Stimulated activated CD4-positive, alpha-beta T cell treated with anti-CD3 and anti-CD28 coated beads, Interleukin-12 subunit alpha, Interleukin-12 subunit beta, amount 100 ng/mL, for 24 hours (primary cell): ENCODE measurements at regions not wholly inside any gene's neighbourhood (a gene's known extent, or its start where the extent isn't known, plus 50 kb on each side); places are given as distances from the start of the nearest gene placed in this dataset.

ENCODE experiments used
- DNase-seq, 2 experiments: peaks; one replicate each; pipeline ENCODE4 v3.0.0-alpha.2; 2020; ENCODE audit warnings: low read depth in 2 of 2

GRCh38 chr2:181188605-181189004 lies 208.2 kb downstream of the UBE2E3 start:
- DNase-seq = no peak

DNA sequence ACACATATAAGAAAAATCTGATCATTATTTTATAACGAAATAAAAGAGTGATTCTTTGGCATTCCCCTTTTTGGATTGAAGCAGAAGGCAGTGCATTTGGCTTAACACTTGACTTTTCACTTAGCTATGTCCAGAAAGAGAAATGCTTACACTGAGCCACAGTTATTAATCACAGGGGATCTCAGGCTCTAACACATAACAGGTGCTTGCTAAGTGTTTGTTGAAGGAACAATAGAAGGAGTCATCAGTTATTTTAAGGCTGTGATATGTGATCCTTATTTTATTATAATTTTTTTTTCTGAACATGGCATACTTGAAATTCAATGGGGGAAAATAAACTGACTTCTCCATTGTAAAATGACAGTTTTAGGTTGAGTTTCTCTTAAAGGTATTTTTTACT lies 209.5 kb downstream of the UBE2E3 start:
- no peak for DNase-seq

GRCh38 chr2:181190711-181191110 lies 210.3 kb downstream of the UBE2E3 start:
- DNase-seq = no peak

- no peak for DNase-seq
These were observed 213.1 kb downstream of the UBE2E3 start for GRCh38 chr2:181193550-181193949.

GRCh38 chr2:181196401-181196800 lies 216.0 kb downstream of the UBE2E3 start:
- no peak for DNase-seq

- no peak for DNase-seq
These were observed 216.8 kb downstream of the UBE2E3 start for GRCh38 chr2:181197140-181197760.

DNA sequence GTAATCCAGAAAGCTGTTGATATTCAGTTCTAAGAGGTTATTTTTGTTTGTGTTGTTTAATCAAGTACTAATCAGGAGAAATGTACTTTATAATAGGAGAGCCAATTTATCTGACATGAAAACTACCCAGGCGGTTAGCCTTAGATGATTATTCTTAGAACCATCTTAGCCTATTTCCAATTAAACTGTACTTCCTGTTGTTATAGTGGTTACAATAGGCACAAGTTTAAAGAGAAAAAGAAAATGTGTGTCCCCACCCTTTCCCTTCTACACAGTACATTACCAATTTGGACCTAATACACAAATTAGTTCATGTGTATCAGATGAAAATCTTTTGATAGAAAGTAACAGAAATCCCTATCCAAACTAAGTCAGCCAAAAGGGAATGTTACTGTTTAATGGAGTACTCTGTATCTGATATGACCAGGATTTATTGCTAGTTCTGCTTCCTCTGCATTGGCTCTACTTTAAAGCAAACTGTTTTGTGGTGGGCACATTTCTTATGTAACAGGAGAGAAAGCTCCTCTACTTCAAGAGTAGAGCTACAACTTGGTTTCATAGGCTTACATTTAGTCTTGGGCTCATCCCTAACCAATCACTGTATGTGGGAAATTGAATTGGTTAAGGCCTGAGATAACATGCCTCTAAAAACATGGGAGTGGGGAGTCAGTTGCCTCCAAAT lies 217.9 kb downstream of the UBE2E3 start:
- no peak for DNase-seq

- no peak for DNase-seq
These were observed 223.0 kb downstream of the UBE2E3 start for GRCh38 chr2:181203412-181203811.

- no peak for DNase-seq
These were observed 223.5 kb downstream of the UBE2E3 start for GRCh38 chr2:181203916-181204315.

- DNase-seq = no peak
These were observed 238.0 kb downstream of the UBE2E3 start for GRCh38 chr2:181218401-181218821.

DNA sequence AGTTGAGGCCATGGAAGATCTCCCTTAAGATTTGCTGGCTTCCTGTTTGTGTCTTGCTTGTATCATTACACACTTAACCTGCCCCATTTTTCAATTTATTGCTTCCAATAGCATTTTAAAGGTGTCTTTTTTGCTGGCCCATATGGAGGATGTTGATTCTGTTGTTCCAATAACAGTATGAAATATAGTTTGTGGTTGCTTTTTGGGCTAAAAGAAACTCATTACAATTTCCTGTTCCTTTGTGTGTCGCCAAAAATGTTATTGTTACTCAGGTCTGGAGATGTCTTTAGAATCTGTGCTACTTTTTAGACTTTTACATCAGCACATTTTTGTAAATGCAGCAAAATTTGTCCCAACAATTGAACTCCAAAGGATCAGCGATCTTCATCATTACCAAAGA lies 234.0 kb upstream of the ITGA4 start:
- no peak for DNase-seq

- no peak for DNase-seq
These were observed 232.3 kb upstream of the ITGA4 start for GRCh38 chr2:181224866-181225265.

DNA sequence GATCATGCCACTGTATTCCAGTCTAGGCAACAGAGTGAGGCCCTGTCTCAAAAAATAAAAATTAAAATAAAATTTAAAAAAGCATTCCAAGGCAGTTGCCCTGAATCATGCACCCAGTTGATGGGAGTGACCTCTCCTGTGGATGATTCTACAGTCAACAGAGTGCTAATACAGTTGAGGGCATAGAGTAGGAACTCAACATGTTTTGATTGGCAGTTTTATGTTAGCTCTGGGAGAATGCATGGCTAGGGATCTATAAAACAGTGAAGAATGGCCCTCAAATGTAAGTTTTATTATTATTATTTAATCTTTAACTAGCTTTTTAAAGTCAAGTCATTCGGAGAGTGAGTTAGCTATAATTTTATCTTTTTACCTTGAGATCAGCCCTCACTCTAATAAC lies 228.5 kb upstream of the ITGA4 start:
- DNase-seq = no peak

- DNase-seq = no peak
These were observed 226.0 kb upstream of the ITGA4 start for GRCh38 chr2:181231151-181231550.

GRCh38 chr2:181231886-181232621 lies 225.1 kb upstream of the ITGA4 start:
- no peak for DNase-seq

DNA sequence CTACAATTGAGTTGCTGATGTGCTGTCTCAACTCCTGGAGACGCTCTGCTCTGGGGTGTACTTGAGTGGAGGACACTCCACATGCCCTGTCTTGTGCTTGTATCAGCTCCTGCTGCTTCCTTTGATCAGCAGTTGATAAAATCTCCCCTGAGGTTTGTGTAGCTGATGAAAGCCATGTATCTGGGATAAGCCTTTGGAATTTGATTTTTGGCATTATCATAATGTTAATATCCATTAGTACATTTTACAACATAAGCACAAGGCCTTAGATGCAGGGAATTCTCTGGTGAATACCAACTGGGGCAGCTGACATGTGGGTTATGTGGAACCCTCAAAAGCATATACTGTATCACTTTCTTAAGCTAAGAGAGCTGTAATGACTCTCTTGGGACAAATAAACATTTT lies 222.7 kb upstream of the ITGA4 start:
- no peak for DNase-seq

DNA sequence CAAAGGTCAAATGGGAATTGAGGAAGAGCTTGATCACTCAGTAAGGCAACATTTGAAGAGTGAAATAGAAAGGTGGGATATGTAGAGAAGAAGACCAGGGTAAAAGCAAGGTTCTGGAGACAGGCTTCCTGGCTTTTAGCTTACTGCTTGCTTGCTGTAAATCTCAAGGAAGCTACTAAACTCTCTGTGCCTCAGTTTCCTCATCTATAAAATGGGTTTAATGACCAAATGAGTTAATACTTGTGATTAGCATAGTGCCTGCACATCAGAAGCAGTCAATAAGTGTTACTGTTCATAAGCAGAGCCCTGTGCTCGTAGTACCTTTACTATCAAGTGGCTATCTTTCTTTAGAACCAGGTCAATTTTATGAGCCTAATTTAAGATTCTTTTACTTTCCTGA lies 222.2 kb upstream of the ITGA4 start:
- no peak for DNase-seq

DNA sequence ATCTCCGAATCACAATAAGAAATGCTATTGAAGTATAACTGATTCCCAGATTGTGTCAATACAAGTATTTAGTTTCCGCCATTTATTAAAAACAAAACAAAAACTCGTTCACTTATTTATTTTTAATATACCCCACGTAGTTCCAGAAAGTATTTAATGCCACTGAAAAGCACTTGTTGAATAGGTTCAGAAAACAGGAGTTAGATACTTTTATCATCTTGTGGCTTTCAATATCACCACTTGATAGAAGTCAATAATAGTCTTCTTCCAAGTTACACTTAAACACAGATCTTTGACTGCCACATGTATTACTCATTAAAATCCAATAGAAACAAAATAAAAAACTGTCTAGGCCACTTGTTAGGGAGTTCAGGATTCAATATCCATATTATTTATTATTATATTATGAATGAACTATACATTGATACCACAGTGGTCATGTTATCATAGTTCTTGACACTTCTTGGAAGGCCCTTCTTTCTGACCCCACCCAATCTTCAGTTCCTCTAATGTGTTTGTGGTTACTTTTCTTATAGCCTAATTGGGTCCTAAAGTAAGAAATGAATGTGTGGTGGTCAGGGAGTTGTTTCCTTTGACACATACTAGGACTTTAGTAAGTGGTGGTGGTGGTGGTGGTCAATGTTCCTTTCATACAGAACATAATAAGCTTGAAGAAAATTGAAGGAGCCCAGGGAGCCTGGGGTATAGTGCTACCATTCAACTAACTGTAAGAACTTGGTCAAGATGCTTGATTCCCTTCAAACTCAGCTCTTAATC lies 221.3 kb upstream of the ITGA4 start:
- DNase-seq = no peak

- DNase-seq = no peak
These were observed 217.9 kb upstream of the ITGA4 start for GRCh38 chr2:181239201-181239799.

- DNase-seq = no peak
These were observed 216.3 kb upstream of the ITGA4 start for GRCh38 chr2:181240844-181241243.

DNA sequence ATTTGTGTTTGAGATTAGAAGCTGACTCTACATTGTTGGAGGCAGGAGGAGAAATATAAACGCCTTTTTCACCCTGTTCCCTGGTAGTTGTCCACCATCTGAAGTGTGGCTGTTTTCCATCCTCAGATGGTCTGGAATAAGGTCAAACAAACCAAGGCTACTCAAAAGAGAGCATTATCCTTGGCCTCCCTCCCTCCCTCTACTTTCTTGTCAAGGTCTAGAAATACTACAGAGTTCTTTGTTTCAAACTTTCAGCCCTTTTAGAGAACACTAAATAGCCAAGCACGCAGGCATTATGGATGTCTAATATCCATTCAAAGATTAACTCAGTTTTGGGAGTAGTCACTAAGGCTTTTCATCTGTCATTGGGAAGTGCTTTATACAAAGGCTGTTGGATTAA lies 215.8 kb upstream of the ITGA4 start:
- no peak for DNase-seq

GRCh38 chr2:181241797-181242196 lies 215.4 kb upstream of the ITGA4 start:
- DNase-seq = no peak
